ENCODE measurements at regions not wholly inside any gene's neighbourhood (a gene's known extent, or its start where the extent isn't known, plus 50 kb on each side); places are given as distances from the start of the nearest gene placed in this dataset.

DNA sequence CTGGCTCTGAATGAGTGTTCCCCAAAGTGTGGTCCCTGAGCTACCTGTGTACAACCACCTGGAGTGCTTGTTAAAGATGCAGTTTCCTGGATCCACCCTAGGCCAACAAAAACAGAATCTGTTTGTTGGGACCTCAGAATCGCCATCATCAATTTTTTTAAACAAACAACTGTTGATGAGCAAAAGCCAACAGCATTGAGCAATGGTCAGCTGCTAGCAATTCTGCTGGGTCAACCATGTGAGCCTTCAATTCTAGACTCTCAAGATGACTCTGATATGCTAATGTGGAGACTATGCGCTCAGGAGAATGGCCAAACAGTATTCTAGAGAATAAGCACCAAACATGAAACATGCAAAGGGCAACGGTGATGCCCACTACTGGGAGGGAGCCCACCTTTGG lies 64.4 kb upstream of the IYD start (continued):
- TF ChIP-seq, protein P1, sequence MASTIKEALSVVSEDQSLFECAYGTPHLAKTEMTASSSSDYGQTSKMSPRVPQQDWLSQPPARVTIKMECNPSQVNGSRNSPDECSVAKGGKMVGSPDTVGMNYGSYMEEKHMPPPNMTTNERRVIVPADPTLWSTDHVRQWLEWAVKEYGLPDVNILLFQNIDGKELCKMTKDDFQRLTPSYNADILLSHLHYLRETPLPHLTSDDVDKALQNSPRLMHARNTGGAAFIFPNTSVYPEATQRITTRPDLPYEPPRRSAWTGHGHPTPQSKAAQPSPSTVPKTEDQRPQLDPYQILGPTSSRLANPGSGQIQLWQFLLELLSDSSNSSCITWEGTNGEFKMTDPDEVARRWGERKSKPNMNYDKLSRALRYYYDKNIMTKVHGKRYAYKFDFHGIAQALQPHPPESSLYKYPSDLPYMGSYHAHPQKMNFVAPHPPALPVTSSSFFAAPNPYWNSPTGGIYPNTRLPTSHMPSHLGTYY (CRISPR knock-in tag; IDR thresholded peaks at IDR 0.05): no peak
- TF ChIP-seq NR2C2 (CRISPR knock-in tag; IDR thresholded peaks at IDR 0.05) (no peak), KAT7 (CRISPR knock-in tag; IDR thresholded peaks at IDR 0.05; ENCODE audit: borderline replicate concordance) (no peak), ATF1 (CRISPR knock-in tag; IDR thresholded peaks at IDR 0.05) (no peak), TP53 (CRISPR knock-in tag; IDR thresholded peaks at IDR 0.05) (no peak), NFE2L1 (CRISPR knock-in tag; IDR thresholded peaks at IDR 0.05) (no peak), SP1 (CRISPR knock-in tag; conservative IDR thresholded peaks at IDR 0.05) (no peak), CREB1 (CRISPR knock-in tag; IDR thresholded peaks at IDR 0.05) (no peak), CREM (CRISPR knock-in tag; IDR thresholded peaks at IDR 0.05) (no peak), ZNF263 (CRISPR knock-in tag; IDR thresholded peaks at IDR 0.05; ENCODE audit: low read depth) (no peak)

DNA sequence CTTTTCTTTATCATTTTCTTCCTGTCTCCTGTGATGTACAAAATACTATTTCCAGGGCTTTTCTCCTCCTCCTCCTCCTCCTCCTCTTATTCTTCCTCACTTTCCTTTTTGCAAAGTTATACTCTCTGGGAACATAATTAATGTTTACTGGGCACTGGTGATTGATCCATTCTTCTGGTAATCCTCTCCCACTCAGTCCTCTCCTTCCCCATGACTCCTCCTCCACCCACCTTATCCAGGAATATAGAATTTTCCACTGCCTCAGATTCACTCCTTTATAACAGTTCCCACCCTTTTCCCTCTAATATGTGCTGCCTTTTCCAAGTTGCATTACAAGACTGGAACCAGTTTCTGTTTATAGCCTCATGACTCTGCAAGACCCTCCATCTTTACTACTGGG lies 62.5 kb upstream of the IYD start:
- ATAC-seq (no peak), DNase-seq (ENCODE audit: low spot score) (no peak)
- Mint-ChIP-seq H3K4me3 (no peak overlapping the region), H3K27ac (no peak overlapping the region), H3K4me1 (no peaks in the 10 kb centered on the region), H3K9me3 (peaks cover 9% of the 10 kb centered on the region), H3K36me3 (0 out of 2 replicates have a peak, but pooled peaks cover 2% of the 10 kb centered on the region), H3K27me3 (ENCODE audit: low read depth) (peaks cover 4% of the 10 kb centered on the region; the same call in 1 of the 2 replicates)
- POLR2A ChIA-PET: no interaction called here
- TF ChIP-seq, protein P2, sequence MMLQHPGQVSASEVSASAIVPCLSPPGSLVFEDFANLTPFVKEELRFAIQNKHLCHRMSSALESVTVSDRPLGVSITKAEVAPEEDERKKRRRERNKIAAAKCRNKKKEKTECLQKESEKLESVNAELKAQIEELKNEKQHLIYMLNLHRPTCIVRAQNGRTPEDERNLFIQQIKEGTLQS (CRISPR knock-in tag; conservative IDR thresholded peaks at IDR 0.05): no peak
- TF ChIP-seq NFE2L1 (CRISPR knock-in tag; IDR thresholded peaks at IDR 0.05) (no peak), EMX1 (CRISPR knock-in tag; IDR thresholded peaks at IDR 0.05) (no peak), KAT7 (CRISPR knock-in tag; IDR thresholded peaks at IDR 0.05; ENCODE audit: borderline replicate concordance) (no peak), ETV6 (CRISPR knock-in tag; IDR thresholded peaks at IDR 0.05) (no peak), GTF2I (CRISPR knock-in tag; conservative IDR thresholded peaks at IDR 0.05) (no peak)
- CTCF ChIA-PET: no interaction called here

DNA sequence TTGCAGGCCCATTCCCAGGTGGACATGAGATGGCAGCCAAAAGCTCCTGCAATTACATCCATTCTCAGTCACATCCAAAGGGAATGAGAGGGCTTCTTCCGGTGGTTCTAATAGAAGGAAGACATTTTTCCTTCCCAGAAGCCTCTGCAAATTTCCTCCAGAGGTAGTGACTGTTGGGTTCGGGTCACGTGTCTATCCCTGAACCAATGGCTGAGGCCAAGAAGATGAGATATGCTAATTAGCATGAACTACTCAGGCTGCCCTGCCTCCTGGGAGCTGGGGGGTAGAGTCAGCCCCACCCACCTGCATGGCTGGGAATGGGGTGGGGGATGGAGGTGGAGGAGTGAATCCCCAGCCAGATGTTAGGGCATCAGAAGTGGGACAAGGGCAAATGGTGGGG lies 61.3 kb upstream of the IYD start:
- ATAC-seq (no peak), DNase-seq (ENCODE audit: low spot score) (no peak)
- CTCF ChIA-PET: no interaction called here
- H3K4me3 Mint-ChIP-seq: no peak overlapping the region
- POLR2A ChIA-PET: no interaction called here
- no peaks in the 10 kb centered on the region for H3K4me1 Mint-ChIP-seq
- H3K36me3 Mint-ChIP-seq: peaks cover 5% of the 10 kb centered on the region; the same call in 1 of the 2 replicates
- H3K9me3 Mint-ChIP-seq: peaks cover 19% of the 10 kb centered on the region
- peaks cover 4% of the 10 kb centered on the region for H3K27me3 Mint-ChIP-seq (ENCODE audit: low read depth)
- H3K27ac Mint-ChIP-seq: no peak overlapping the region
- TF ChIP-seq, protein P3, sequence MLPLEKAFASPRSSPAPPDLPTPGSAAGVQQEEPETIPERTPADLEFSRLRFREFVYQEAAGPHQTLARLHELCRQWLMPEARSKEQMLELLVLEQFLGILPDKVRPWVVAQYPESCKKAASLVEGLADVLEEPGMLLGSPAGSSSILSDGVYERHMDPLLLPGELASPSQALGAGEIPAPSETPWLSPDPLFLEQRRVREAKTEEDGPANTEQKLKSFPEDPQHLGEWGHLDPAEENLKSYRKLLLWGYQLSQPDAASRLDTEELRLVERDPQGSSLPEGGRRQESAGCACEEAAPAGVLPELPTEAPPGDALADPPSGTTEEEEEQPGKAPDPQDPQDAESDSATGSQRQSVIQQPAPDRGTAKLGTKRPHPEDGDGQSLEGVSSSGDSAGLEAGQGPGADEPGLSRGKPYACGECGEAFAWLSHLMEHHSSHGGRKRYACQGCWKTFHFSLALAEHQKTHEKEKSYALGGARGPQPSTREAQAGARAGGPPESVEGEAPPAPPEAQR (CRISPR knock-in tag; IDR thresholded peaks at IDR 0.05): no peak
- TF ChIP-seq GABPB1 (CRISPR knock-in tag; IDR thresholded peaks at IDR 0.05): no peak
- TF ChIP-seq, protein P4, sequence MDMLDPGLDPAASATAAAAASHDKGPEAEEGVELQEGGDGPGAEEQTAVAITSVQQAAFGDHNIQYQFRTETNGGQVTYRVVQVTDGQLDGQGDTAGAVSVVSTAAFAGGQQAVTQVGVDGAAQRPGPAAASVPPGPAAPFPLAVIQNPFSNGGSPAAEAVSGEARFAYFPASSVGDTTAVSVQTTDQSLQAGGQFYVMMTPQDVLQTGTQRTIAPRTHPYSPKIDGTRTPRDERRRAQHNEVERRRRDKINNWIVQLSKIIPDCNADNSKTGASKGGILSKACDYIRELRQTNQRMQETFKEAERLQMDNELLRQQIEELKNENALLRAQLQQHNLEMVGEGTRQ (CRISPR knock-in tag; IDR thresholded peaks at IDR 0.05): no peak
- no peak for TF ChIP-seq TEAD1 (CRISPR knock-in tag; IDR thresholded peaks at IDR 0.05)
- no peak for TF ChIP-seq JAZF1 (CRISPR knock-in tag; IDR thresholded peaks at IDR 0.05)
- TF ChIP-seq ZNF232 (CRISPR knock-in tag; IDR thresholded peaks at IDR 0.05): no peak
- TF ChIP-seq, protein P5, sequence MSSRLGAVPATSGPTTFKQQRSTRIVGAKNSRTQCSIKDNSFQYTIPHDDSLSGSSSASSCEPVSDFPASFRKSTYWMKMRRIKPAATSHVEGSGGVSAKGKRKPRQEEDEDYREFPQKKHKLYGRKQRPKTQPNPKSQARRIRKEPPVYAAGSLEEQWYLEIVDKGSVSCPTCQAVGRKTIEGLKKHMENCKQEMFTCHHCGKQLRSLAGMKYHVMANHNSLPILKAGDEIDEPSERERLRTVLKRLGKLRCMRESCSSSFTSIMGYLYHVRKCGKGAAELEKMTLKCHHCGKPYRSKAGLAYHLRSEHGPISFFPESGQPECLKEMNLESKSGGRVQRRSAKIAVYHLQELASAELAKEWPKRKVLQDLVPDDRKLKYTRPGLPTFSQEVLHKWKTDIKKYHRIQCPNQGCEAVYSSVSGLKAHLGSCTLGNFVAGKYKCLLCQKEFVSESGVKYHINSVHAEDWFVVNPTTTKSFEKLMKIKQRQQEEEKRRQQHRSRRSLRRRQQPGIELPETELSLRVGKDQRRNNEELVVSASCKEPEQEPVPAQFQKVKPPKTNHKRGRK (CRISPR knock-in tag; IDR thresholded peaks at IDR 0.05; ENCODE audit: borderline replicate concordance): no peak
- TF ChIP-seq, protein P6, sequence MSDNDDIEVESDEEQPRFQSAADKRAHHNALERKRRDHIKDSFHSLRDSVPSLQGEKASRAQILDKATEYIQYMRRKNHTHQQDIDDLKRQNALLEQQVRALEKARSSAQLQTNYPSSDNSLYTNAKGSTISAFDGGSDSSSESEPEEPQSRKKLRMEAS (CRISPR knock-in tag; IDR thresholded peaks at IDR 0.05): no peak
- TF ChIP-seq, protein P7, sequence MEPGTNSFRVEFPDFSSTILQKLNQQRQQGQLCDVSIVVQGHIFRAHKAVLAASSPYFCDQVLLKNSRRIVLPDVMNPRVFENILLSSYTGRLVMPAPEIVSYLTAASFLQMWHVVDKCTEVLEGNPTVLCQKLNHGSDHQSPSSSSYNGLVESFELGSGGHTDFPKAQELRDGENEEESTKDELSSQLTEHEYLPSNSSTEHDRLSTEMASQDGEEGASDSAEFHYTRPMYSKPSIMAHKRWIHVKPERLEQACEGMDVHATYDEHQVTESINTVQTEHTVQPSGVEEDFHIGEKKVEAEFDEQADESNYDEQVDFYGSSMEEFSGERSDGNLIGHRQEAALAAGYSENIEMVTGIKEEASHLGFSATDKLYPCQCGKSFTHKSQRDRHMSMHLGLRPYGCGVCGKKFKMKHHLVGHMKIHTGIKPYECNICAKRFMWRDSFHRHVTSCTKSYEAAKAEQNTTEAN (CRISPR knock-in tag; IDR thresholded peaks at IDR 0.05): no peak
- TF ChIP-seq, protein P8, sequence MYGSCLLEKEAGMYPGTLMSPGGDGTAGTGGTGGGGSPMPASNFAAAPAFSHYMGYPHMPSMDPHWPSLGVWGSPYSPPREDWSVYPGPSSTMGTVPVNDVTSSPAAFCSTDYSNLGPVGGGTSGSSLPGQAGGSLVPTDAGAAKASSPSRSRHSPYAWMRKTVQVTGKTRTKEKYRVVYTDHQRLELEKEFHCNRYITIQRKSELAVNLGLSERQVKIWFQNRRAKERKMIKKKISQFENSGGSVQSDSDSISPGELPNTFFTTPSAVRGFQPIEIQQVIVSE (CRISPR knock-in tag; IDR thresholded peaks at IDR 0.05; ENCODE audit: borderline replicate concordance): no peak
- TF ChIP-seq, protein P9, sequence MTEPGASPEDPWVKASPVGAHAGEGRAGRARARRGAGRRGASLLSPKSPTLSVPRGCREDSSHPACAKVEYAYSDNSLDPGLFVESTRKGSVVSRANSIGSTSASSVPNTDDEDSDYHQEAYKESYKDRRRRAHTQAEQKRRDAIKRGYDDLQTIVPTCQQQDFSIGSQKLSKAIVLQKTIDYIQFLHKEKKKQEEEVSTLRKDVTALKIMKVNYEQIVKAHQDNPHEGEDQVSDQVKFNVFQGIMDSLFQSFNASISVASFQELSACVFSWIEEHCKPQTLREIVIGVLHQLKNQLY (CRISPR knock-in tag; IDR thresholded peaks at IDR 0.05): no peak
- no peak for TF ChIP-seq MXD4 (CRISPR knock-in tag; IDR thresholded peaks at IDR 0.05; ENCODE audit: borderline replicate concordance)
- TF ChIP-seq TEAD4 (CRISPR knock-in tag; IDR thresholded peaks at IDR 0.05): no peak
- no peak for TF ChIP-seq SMAD4 (CRISPR knock-in tag; IDR thresholded peaks at IDR 0.05)
- no peak for TF ChIP-seq MYBL2 (CRISPR knock-in tag; IDR thresholded peaks at IDR 0.05)
